K562 (cell line): ENCODE measurements at regions not wholly inside any gene's neighbourhood (a gene's known extent, or its start where the extent isn't known, plus 50 kb on each side); places are given as distances from the start of the nearest gene placed in this dataset.

ENCODE experiments used
- CBX5 ChIP-seq: IDR thresholded peaks from 2 replicates; pipeline ENCODE4 v1.6.1; 2014; ENCODE audit warnings: low read depth, borderline replicate concordance
- CREB5 ChIP-seq: fragments of 250-450 bp; sonication (Bioruptor Pico); IDR thresholded peaks from 2 replicates; pipeline ENCODE4 v1.5.0; 2020; ENCODE audit warnings: mild to moderate bottlenecking
- FOXP4 ChIP-seq: sonication (generic); formaldehyde crosslinking; IDR thresholded peaks from 2 replicates; pipeline ENCODE4 v1.8.0; 2022; ENCODE audit warnings: mild to moderate bottlenecking, missing genetic modification reagents, borderline replicate concordance
- GTF2B ChIP-seq: IDR thresholded peaks from 2 replicates; pipeline ENCODE4 v1.6.1; 2011; ENCODE audit not compliant: insufficient read length; ENCODE audit errors: extremely low read depth
- HBP1 ChIP-seq: fragments of 450-650 bp; formaldehyde crosslinking; IDR thresholded peaks from 2 replicates; pipeline ENCODE4 v1.4.0; 2022; ENCODE audit warnings: missing genetic modification characterization
- HINFP ChIP-seq: fragments of 450-650 bp; conservative IDR thresholded peaks from 2 replicates; pipeline ENCODE4 v1.6.1; 2016; ENCODE audit warnings: missing genetic modification characterization, low read depth, mild to moderate bottlenecking, control low read depth, missing compliant biosample characterization
- MYC ChIP-seq, 2 experiments: fragments of 250-450 bp in 1 of 2; sonication (Bioruptor Pico) in 1 of 2; IDR thresholded peaks; 2 replicates each; pipeline versions ENCODE4 v1.5.1 to v1.6.1; 2012 to 2021; ENCODE audit warnings: low read depth in 2 of 2, borderline replicate concordance in 1 of 2, improper control_type of control experiment in 1 of 2, low read length in 1 of 2, mild to moderate bottlenecking in 1 of 2, moderate library complexity in 1 of 2
- NR2C2 ChIP-seq, 2 experiments: fragments of 200-800 bp in 1 of 2; sonication (Bioruptor generic) in 1 of 2; sonication (generic) in 1 of 2; formaldehyde crosslinking in 1 of 2; IDR thresholded peaks; 2 replicates each; pipeline versions ENCODE4 v1.6.1 to v1.8.0; 2016 to 2022; ENCODE audit warnings: mild to moderate bottlenecking in 1 of 2, missing compliant biosample characterization in 1 of 2, missing genetic modification characterization in 1 of 2, missing genetic modification reagents in 1 of 2
- NR4A1 ChIP-seq, 2 experiments: fragments of 250-450 bp in 1 of 2; fragments of 450-650 bp in 1 of 2; sonication (Bioruptor Pico) in 1 of 2; IDR thresholded peaks; 2 replicates each; pipeline versions ENCODE4 v1.4.0 to v1.6.1; 2016 to 2020; ENCODE audit warnings: mild to moderate bottlenecking in 2 of 2, missing compliant biosample characterization in 1 of 2, missing genetic modification characterization in 1 of 2, moderate library complexity in 1 of 2
- PCBP1 ChIP-seq: fragments of 200-400 bp; formaldehyde crosslinking; IDR thresholded peaks from 2 replicates; pipeline ENCODE4 v1.6.1; 2018; ENCODE audit warnings: mild to moderate bottlenecking, low read depth, low read length; ENCODE audit not compliant: poor library complexity, severe bottlenecking
- RAD51 ChIP-seq: fragments of 450-650 bp; IDR thresholded peaks from 2 replicates; pipeline ENCODE4 v1.7.1; 2016; ENCODE audit warnings: low read depth, mild to moderate bottlenecking, borderline replicate concordance
- SNIP1 ChIP-seq: fragments of 450-650 bp; IDR thresholded peaks from 2 replicates; pipeline ENCODE4 v1.7.1; 2017; ENCODE audit warnings: low read depth, mild to moderate bottlenecking
- TEAD2 ChIP-seq: fragments of 450-650 bp; IDR thresholded peaks from 2 replicates; pipeline ENCODE4 v1.6.1; 2016; ENCODE audit warnings: missing genetic modification characterization, control low read depth, missing compliant biosample characterization
- ZBTB34 ChIP-seq: fragments of 250-450 bp; sonication (Bioruptor Pico); IDR thresholded peaks from 2 replicates; pipeline ENCODE4 v1.8.0; 2021; ENCODE audit warnings: mild to moderate bottlenecking, moderate library complexity
- ZKSCAN3 ChIP-seq: fragments of 250-450 bp; sonication (Bioruptor Pico); IDR thresholded peaks from 2 replicates; pipeline ENCODE4 v1.4.0; 2020
- ZNF668 ChIP-seq: fragments of 250-450 bp; sonication (Bioruptor Pico); IDR thresholded peaks from 2 replicates; pipeline ENCODE4 v1.8.0; 2022; ENCODE audit warnings: mild to moderate bottlenecking, inconsistent platforms

- peak; percentile 85 for TF ChIP-seq TEAD2
- TF ChIP-seq ZNF668 (CRISPR knock-in tag) = peak; percentile 97
- TF ChIP-seq ZKSCAN3 (CRISPR knock-in tag) = peak; percentile 52; the same call in 1 of the 2 replicates
- TF ChIP-seq HINFP (tag) = peak; percentile 92
- TF ChIP-seq FOXP4 (CRISPR knock-in tag) = no peak
- TF ChIP-seq GTF2B = no peak
- TF ChIP-seq ZBTB34 (CRISPR knock-in tag) = 0 out of 2 replicates have a peak, but pooled peaks have one; percentile 20
- no peak for TF ChIP-seq MYC (IDR thresholded peaks at IDR 0.05; ENCODE audit: low read depth, low read length)
- TF ChIP-seq MYC (CRISPR knock-in tag; IDR thresholded peaks at IDR 0.05; ENCODE audit: borderline replicate concordance, low read depth) = peak; percentile 78; the same call in 1 of the 2 replicates
- no peak; the same call in 1 of the 2 replicates for TF ChIP-seq NR4A1 (CRISPR knock-in tag; IDR thresholded peaks at IDR 0.05)
- peak; percentile 99 for TF ChIP-seq NR4A1 (tag; IDR thresholded peaks at IDR 0.05)
- no peak for TF ChIP-seq SNIP1
- no peak for TF ChIP-seq CBX5
- TF ChIP-seq RAD51 = no peak
- TF ChIP-seq PCBP1 = no peak
- 0 out of 2 replicates have a peak, but pooled peaks have one; percentile 72 for TF ChIP-seq CREB5 (CRISPR knock-in tag)
- no peak for TF ChIP-seq NR2C2 (CRISPR knock-in tag; IDR thresholded peaks at IDR 0.05)
- peak; percentile 63 for TF ChIP-seq NR2C2 (tag; IDR thresholded peaks at IDR 0.05)
- TF ChIP-seq HBP1 = peak; percentile 98
Observed at GRCh38 chr3:32048487-32049182, 57.8 kb upstream of the GPD1L start (continued).
